Adrenal gland (tissue), 9 donors: ENCODE measurements at regions not wholly inside any gene's neighbourhood (a gene's known extent, or its start where the extent isn't known, plus 50 kb on each side); places are given as distances from the start of the nearest gene placed in this dataset.

Source experiments
- DNase-seq, 7 donors: peaks; one replicate each; pipeline ENCODE4 v3.0.0-alpha.2; 2019 to 2020
- H3K27ac ChIP-seq, 5 donors: fragments of 200-600 bp; sonication (generic) in 4 of 5; 1 replicate in 3 of 5; 2 replicates in 2 of 5; pipeline versions ENCODE4 v1.5.1 to v1.8.0; 2016 to 2020; ENCODE audit warnings: mild to moderate bottlenecking in 1 of 5
- H3K27me3 ChIP-seq: fragments of 200-600 bp; 2 replicates; pipeline ENCODE4 v1.8.0; 2021
- H3K36me3 ChIP-seq, 2 donors: fragments of 200-600 bp; replicated peaks in 1 of 2; 1 replicate in 1 of 2; 2 replicates in 1 of 2; pipeline versions ENCODE4 v1.5.1 to v1.8.0; 2018 to 2022
- H3K4me1 ChIP-seq, 2 donors: fragments of 200-600 bp; replicated peaks in 1 of 2; 1 replicate in 1 of 2; 2 replicates in 1 of 2; pipeline versions ENCODE4 v1.5.1 to v1.8.0; 2018 to 2021
- H3K4me3 ChIP-seq, 4 donors: fragments of 200-600 bp; sonication (generic) in 3 of 4; one replicate each; pipeline ENCODE4 v1.5.1; 2016 to 2018
- H3K9me3 ChIP-seq, 3 donors: fragments of 200-600 bp; sonication (generic) in 1 of 3; replicated peaks in 1 of 3; 1 replicate in 2 of 3; 2 replicates in 1 of 3; pipeline versions ENCODE4 v1.5.1 to v1.8.0; 2016 to 2021
- POLR2A ChIP-seq, 2 donors: fragments of 450-650 bp; IDR thresholded peaks; one replicate each; pipeline ENCODE4 v1.6.1; 2017; ENCODE audit warnings: antibody characterized with exemption in 2 of 2, mild to moderate bottlenecking in 2 of 2, moderate library complexity in 1 of 2
- WGBS, 4 donors: extraction: QIAGEN DNeasy Blood & Tissue Kit in 2 of 4; methylation state at CpG; one replicate each; pipeline versions ENCODE4 v1.1.5 to v1.1.7; 2013 to 2017; 5-methylcytosine and 5-hydroxymethylcytosine counted together
- intact Hi-C, 2 donors: fragments of 100-400 bp; cut with DNase I; formaldehyde crosslinking; loops; one replicate each; pipeline versions ENCODE4 v1.14.1 to v1.15.0; 2022 to 2023
- TF ChIP-seq, protein P1 (sequence below), 6 experiments: fragments of 450-650 bp in 4 of 6; fragments of 200-600 bp in 2 of 6; sonication (generic) in 1 of 6; IDR thresholded peaks; 1 replicate in 5 of 6; 2 replicates in 1 of 6; pipeline versions ENCODE4 v1.5.1 to v1.8.0; 2016 to 2021; ENCODE audit warnings: antibody characterized with exemption in 6 of 6, mild to moderate bottlenecking in 2 of 6, moderate library complexity in 1 of 6
- donor health status: healthy with polysubstance abuse.
- donor health status: Bipolar disorder and iron deficiency.
- donor health status: DM: yes; HTN: yes; CAD: no.
- donor health status: DM: no; HTN: no; CAD: no.
- donor health status: DM: no; HTN: no; CAD: no.

DNA sequence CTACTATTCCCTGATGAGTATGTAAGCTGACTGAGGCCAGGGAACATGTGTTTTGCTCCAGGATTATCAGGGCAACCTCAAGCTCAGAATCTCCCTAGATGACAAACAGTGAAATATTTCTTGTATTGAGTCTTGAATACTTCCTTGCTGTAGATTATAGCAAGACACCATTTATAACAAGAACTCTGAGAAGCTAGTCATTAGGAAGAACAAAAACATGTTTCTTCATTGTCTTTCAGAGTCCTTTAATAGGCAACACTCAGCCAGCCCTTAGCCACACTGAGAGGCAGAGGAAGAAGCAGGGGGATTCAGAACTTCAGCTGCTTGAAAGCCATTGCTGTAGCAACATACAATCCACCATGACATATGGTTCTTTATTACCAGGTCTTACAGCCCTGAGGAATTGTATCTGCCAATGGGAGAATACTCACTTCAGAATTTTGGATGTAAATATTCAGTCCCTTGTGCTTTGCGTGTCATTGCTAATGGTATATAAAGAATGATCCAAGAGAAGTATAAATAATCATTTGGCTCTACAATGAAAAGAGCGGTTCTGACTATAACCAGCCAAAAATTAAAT, 117.5 kb upstream of the NCKAP5 start:
- intact Hi-C loops, result no loop called here
- no peak for DNase-seq
- no peaks in the 10 kb centered on the region for H3K36me3 ChIP-seq
- no peaks in the 10 kb centered on the region for H3K4me1 ChIP-seq
- TF ChIP-seq, protein P1, sequence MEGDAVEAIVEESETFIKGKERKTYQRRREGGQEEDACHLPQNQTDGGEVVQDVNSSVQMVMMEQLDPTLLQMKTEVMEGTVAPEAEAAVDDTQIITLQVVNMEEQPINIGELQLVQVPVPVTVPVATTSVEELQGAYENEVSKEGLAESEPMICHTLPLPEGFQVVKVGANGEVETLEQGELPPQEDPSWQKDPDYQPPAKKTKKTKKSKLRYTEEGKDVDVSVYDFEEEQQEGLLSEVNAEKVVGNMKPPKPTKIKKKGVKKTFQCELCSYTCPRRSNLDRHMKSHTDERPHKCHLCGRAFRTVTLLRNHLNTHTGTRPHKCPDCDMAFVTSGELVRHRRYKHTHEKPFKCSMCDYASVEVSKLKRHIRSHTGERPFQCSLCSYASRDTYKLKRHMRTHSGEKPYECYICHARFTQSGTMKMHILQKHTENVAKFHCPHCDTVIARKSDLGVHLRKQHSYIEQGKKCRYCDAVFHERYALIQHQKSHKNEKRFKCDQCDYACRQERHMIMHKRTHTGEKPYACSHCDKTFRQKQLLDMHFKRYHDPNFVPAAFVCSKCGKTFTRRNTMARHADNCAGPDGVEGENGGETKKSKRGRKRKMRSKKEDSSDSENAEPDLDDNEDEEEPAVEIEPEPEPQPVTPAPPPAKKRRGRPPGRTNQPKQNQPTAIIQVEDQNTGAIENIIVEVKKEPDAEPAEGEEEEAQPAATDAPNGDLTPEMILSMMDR (IDR thresholded peaks at IDR 0.05), result no peak
- no peak for TF ChIP-seq POLR2A (IDR thresholded peaks at IDR 0.05)
- H3K9me3 ChIP-seq, result no peaks in the 10 kb centered on the region
- H3K27ac ChIP-seq, result no peak overlapping the region
- no peaks in the 10 kb centered on the region for H3K27me3 ChIP-seq
- H3K4me3 ChIP-seq, result no peak overlapping the region
- 76 to 84% (median 80%) methylated on average over 2 of the region's 2 CpGs for WGBS, 4 donors

DNA sequence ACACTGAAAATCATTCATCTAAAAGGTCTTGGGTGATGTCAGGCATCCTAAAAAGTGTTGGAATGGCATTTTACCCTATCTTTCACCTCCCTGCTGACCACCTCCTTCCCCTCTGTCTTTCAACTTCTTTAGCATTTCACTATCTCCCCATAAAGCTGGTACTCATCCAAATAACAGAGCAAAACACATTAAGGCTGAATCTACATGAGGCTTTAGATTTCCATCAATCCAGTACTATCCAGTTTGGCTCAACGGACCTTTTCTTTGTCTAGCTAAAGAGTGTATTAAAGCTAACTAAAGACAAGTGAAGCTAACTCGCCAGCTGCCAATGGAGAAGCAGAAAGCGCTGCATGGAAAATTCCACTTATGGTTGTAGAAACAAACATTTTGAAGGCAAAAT, 122.5 kb upstream of the NCKAP5 start:
- WGBS, 4 donors, result 54 to 75% (median 64%) methylated on average over 3 of the region's 3 CpGs
- no peaks in the 10 kb centered on the region for H3K4me1 ChIP-seq
- TF ChIP-seq, protein P1 (IDR thresholded peaks at IDR 0.05), result no peak
- no peak for TF ChIP-seq POLR2A (IDR thresholded peaks at IDR 0.05)
- no peak overlapping the region for H3K27ac ChIP-seq
- intact Hi-C loops, result no loop called here
- DNase-seq, result no peak
- H3K36me3 ChIP-seq, result no peaks in the 10 kb centered on the region
- no peaks in the 10 kb centered on the region for H3K9me3 ChIP-seq
- no peak overlapping the region for H3K4me3 ChIP-seq
- no peaks in the 10 kb centered on the region for H3K27me3 ChIP-seq

DNA sequence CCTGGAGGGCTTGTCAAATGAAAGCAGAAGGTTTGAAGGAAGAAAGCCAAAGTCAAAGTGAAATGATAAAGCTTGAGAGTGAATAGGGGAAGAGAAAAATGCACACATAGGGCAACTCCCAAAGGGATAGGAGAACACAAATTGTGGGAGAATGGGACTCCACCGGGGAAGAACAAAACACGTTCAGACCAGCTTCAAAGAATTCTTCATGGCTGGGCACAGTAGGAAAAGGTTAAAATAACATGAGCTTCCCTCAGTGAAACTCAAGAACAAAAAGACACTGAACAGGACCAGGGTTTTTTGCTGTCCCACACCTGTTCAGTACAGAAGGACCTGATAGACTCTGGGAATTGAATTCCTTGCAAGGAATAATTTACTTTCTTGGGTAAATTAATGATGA, 123.1 kb upstream of the NCKAP5 start:
- Histone ChIP-seq H3K27me3 (no peaks in the 10 kb centered on the region), H3K36me3 (no peaks in the 10 kb centered on the region), H3K4me1 (no peaks in the 10 kb centered on the region), H3K27ac (no peak overlapping the region), H3K4me3 (no peak overlapping the region), H3K9me3 (no peaks in the 10 kb centered on the region)
- TF ChIP-seq, protein P1 (IDR thresholded peaks at IDR 0.05), result no peak
- TF ChIP-seq POLR2A (IDR thresholded peaks at IDR 0.05), result no peak
- intact Hi-C loops, result no loop called here
- 27 to 37% (median 29%) methylated on average over 2 of the region's 2 CpGs for WGBS, 4 donors
- no peak for DNase-seq

DNA sequence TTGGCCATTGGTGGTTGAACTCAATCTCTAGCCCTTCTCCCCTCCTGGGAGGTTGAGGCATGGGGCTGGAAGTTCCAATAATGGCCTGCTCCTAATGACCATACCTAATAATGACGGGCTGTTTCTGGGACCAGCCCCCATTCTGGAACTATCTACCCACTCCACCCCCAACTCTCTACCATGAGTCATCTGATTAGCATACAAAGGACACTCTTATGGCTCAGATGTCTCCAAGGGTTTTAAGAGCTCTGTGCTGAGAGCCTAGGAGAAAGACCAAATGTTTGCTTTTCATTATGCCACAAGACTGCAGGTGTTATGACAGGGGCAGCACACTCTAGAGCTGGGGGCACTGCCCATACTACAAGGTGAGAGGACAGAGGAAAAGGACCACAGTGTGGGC, 137.0 kb upstream of the NCKAP5 start:
- 47 to 87% (median 68%) methylated on average over 1 of the region's 1 CpG; no CpG with 5 or more reads in 1 of the 4 donors for WGBS, 4 donors

More for the DNA sequence above, 137.0 kb upstream of the NCKAP5 start:
- TF ChIP-seq, protein P1 (IDR thresholded peaks at IDR 0.05), result no peak
- no peak for TF ChIP-seq POLR2A (IDR thresholded peaks at IDR 0.05)
- intact Hi-C loops, result no loop called here
- no peak overlapping the region for H3K27ac ChIP-seq
- H3K4me1 ChIP-seq, result no peaks in the 10 kb centered on the region
- no peak overlapping the region for H3K4me3 ChIP-seq
- no peaks in the 10 kb centered on the region for H3K27me3 ChIP-seq
- no peaks in the 10 kb centered on the region for H3K9me3 ChIP-seq
- DNase-seq, result no peak
- H3K36me3 ChIP-seq, result no peaks in the 10 kb centered on the region
